ENCODE measurements at regions not wholly inside any gene's neighbourhood (a gene's known extent, or its start where the extent isn't known, plus 50 kb on each side); places are given as distances from the start of the nearest gene placed in this dataset.

DNA sequence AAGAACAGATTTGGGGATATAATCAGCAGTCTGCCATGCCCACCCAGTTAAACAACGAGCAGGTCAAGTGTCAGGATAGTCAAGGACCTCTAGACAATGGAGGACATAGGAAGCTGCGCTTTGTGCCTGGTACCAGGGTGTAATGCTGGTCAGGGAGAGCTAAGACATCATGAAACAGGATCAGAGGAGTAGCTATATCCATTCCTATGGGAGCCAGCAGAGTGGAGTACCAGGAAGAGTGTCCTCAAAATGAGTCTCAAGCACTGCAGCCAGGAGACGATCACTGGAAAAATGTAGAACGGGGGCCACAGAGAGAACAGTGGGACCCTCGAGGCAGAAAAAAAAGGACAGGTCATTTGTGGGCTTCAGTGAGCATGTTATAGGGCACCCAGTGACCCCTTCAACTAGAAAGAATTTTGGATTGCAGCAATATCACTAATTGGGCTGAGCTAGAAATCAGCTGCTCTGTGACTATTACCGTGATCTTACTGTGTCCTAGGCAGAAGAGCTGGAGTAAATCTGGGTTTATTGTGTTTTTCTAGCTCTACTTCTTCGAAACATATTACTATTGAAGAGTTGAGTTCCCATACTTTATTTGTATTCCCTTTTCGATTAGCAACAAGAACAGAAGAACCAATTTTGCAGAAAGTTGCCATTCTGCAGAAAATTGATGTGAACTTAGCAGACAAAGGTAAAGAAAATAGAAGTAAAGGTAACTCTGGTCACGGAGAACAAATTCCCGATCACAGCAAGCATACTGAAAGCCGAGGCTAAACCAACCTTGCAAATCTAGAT, 319.6 kb downstream of the AHR start:
- Histone ChIP-seq H3K4me3 (no peak overlapping the region), H3K27ac (no peak overlapping the region)

DNA sequence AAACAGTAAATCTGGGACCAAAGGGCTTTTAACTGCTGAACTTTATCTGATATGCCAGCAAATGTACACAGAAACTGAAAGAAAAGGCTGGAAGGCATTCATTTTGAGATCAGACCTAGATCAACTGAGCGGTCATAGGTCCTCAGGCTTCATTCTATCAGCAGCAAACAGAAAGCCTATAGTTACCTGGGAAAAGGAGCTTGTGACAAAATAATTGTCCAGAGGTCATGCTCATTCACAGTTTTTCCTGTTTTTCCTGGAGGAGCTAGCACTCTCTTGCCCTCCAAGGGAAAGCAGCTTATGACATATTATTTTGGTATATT, 320.2 kb downstream of the AHR start:
- Histone ChIP-seq H3K4me3 (no peak overlapping the region), H3K27ac (no peak overlapping the region)

DNA sequence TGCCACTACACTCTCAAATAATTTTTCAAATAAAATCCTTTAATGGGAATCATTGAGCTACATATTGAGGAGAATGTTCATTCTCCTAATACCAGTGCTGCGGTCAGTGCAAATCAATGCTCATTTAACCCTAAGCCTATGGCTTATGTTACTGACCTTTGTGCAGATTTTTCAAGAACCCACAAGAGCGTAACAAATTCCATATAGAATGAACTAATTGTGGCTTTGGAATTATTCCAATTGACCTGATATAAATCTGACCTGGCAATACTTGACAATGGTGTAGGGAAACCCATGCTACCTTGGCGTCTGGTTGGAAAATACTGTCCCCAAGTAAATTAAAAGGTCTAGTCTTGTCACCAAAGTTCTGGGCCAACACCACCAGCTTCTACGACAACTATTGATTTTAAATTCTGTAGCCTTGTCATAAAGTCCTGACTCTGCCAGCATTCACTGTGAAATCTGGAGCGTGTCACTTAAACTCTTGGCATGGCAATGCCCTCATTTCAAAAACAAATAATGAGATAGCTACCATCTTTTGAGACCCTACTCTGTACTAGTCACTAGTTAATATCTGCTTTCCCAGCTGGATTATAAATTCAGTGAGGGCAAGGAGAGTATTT, 320.9 kb downstream of the AHR start:
- Histone ChIP-seq H3K4me3 (no peak overlapping the region), H3K27ac (no peak overlapping the region)

DNA sequence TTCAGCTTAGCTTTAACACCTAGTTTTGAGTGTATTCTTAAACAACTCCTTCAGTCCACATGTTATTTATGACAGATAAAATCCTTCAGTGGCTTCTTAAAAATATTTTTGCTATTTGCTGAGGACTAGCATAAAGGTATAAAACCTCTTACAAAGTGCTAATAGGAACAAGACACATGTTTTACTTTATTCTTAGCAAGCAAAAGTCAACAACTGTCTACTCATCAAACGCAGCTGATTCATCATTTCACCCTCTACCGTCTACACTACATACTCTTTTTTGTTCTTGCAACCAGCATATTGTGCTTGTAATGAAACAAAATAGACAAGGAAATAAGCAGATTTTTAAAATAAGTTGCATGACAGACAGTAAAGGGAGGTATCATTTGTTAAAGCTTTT, 319.7 kb downstream of the SNX13 start:
- H3K4me3 ChIP-seq = no peak overlapping the region
- no peak overlapping the region for H3K27ac ChIP-seq

GRCh38 chr7:17622451-17622850, 317.8 kb downstream of the SNX13 start:
- H3K27ac ChIP-seq = no peak overlapping the region
- H3K4me3 ChIP-seq = no peak overlapping the region

DNA sequence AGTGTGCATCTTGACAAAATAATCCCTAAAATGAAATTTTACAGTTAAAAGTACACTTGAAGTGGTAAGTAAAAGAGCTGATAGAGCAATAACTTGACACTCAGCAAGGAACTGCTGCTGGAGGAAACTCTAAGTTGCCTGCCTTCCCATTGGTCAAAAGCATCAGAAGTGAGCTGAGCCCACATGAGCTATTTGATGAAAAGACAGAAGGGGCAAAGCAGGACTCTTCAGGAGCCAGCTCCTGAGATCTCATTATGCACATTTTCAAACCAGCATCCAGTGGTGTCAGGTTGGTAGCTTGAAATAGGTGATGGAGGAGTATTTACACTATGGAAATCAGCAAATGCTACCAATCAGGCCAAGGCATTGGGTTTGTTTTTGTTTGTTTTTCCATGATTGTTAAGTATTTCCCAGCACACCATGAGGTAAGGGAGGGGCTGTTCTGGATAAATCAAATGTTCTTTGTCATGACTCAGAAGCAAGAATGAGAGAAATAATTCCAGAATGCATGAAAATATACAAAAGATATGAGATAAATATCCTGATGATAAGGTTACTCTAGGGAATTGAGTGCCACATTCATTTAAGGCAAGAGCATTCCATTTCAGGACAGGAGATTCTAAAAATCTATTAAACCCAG, 316.6 kb downstream of the SNX13 start:
- H3K27ac ChIP-seq = peak overlapping the region in 1 of 21 experiments; percentile 2
- no peak overlapping the region for H3K4me3 ChIP-seq

GRCh38 chr7:17624379-17624778, 315.9 kb downstream of the SNX13 start:
- H3K27ac ChIP-seq = peak overlapping the region in 1 of 21 experiments; percentile 2
- no peak overlapping the region for H3K4me3 ChIP-seq

DNA sequence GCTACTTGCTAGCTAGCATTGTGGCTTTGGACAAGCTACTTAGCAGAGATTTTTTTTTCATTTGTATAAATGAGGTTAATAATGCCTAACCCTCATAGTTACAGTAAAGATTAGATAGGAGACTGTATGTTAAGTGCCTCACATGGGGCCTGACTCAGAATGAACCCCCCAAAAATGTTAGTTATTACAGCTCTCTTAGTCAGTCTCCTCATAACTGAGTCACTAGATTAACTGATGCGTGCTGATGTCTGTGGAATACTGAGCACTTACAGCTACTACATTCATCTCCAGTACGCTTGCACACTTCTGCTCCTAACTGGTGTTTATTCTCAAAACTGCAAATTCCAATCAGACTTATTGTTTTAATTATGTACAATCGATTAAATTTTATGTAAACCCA, 315.3 kb downstream of the SNX13 start:
- no peak overlapping the region for H3K4me3 ChIP-seq
- H3K27ac ChIP-seq = peak overlapping the region in 2 of 21 experiments; percentile 2 to 24

DNA sequence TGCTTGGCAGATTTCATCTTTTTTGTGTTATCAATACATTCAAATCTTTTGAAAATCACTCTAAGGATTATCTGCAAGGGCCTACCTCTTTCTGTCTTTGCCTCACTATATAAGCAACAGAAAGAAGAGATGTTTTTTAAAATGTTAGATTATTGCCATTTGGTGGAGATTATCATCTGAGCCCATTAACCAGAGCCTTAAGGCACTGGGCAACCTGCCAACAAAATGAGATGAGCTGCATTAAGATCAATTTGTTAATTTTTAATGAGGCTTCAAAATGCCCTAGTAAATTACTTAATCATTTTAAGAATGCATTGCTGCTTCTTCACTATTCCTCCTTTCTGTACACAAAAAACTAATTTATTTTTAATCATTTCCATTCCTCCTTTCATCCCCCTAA, 314.1 kb downstream of the SNX13 start:
- no peak overlapping the region for H3K4me3 ChIP-seq
- H3K27ac ChIP-seq = peak overlapping the region in 2 of 21 experiments; percentile 2 to 24

DNA sequence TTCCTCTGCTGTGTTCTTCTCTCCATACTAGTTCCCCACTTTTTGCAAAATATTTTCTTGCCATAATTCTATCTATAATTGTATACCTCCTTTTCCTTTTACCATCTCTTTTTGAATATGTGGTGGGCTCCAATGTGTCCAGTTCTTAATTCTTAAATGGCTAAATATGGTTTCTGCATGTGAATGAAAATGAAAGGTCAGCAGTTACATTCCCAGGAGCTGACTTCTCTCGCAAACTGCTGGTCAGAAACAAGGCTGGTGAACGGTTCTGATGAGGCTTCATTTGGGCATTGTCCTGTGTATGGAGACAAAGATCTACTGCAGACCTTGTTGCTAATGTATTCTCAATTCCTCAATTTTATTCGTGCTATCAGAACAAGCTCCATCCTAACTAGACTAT, 309.2 kb downstream of the SNX13 start:
- no peak overlapping the region for H3K4me3 ChIP-seq
- no peak overlapping the region for H3K27ac ChIP-seq

DNA sequence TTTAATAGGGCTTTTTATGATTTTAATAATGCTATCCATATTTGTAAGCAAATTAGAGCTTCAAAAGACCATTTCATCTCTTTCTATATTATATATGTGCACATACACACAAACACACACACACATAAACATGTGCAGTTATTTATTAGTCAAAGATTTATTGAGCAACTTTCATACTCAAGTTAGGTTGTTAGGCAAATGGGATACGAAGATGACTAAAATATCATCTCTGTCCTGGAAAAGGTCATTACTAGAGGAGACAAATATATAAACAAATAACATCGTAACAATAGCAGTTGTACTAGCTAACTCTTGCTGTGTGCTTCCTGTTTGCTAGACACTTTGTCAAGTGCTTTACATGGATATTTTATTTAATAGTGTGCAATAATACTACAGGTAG, 307.9 kb downstream of the SNX13 start:
- H3K27ac ChIP-seq = peak overlapping the region in 3 of 21 experiments; percentile 8 to 62 (median 10)
- no peak overlapping the region for H3K4me3 ChIP-seq

- peak overlapping the region in 8 of 21 experiments; percentile 5 to 62 (median 14) for H3K27ac ChIP-seq
- no peak overlapping the region for H3K4me3 ChIP-seq
These were observed 307.2 kb downstream of the SNX13 start for GRCh38 chr7:17633067-17633466.

DNA sequence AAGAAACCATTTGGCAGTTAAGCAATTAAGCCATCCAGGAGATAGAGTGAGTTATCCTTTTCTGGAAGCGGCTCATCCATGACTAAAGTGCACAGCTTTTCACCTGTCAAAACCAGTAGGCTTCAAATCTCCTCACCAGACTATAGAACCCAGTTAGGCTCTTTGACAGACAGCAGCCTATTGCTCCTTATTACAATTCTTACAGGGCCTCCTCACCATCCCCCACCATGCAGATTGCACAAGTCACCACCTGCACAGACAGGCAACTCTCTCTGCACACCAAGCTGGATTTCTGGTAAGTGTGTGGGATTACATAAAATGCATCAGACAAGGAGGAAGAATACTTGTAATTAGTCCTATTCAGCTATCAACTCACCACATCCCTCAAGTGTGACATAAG, 301.6 kb downstream of the SNX13 start:
- H3K4me3 ChIP-seq = no peak overlapping the region
- H3K27ac ChIP-seq = peak overlapping the region in 9 of 21 experiments; percentile 4 to 53 (median 30)

DNA sequence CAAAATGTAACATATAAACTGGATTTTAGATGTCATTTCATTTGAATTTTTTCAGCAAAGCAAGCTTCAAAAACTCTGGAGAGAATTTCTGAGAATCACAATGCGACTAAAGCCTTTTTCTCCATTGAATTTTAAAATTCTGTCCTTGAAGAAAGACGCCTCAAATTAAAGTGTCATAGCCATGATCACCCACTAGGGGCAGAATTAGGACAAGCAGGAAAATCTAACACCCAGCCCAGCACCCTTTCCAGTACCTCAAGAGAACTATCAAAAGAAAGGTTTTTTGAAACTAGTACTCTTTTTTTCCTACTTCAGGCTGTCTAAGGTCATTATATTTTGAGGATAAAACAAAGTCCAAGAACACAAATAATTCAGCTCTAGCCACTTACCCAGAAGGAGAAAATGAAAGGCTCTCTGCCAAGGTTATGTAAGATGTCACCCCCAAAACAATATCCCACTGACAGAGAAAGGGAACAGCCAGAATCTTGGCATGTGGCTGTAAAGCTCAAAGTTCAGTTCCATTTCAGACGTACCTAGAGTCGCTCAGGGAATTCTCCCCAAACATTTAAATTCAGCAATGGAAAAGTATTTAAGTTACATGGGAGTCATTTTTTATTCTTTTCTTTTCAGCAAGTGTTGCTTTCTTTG, 299.4 kb downstream of the SNX13 start:
- H3K4me3 ChIP-seq = no peak overlapping the region
- H3K27ac ChIP-seq = peak overlapping the region in 4 of 21 experiments; percentile 11 to 60 (median 32)

DNA sequence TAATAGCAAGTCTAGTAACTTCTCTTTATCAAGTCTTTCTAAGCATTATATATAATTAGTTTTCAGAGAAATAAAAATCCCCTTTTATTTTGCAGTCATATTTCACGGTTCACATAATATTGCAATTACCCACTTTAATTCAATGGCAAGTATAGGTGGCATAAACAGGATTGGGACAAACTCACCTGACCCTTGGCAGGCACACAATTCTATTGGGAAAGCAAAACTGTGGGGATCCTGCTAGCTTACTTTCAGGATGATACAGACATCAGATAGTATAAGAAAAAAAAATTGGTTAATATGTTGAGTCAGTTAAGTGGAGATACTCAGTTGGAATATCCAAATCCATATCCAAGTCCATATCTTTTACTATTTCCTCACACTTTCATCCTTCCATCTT, 294.8 kb downstream of the SNX13 start:
- Histone ChIP-seq H3K27ac (peak overlapping the region in 2 of 21 experiments; percentile 14 to 27), H3K4me3 (no peak overlapping the region)

DNA sequence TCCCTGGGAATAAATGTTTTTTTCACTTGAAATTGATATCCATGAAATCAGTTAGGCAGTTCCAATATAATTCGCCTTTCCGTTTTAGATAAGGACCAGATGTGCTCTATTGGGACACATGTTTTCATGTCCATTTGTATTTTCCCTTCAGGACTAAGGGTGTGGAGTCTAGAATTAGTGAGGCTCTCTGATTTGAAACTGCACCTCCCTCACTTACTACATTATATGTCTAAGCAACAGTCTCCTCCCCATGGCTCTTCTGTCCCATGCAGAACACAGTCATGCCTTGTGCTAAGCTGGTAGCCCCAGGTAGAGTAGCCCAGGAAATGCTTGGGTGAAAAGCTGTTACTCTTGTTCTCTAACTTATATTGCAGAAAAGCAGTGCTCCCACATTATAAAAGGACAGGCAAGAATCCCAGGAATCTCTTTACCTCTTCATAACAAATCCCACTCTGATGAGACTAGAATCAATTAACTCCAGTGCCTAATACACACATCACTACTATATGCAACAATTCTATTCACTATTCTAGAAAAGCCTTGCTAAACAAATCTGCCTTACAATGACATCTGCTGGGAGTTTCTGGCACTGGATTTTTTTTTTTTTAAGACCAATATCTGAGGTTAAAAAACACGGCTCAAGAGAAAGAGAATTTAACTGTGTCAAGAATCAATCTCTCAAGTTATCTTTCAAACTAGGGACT, 293.9 kb downstream of the SNX13 start:
- Histone ChIP-seq H3K4me3 (no peak overlapping the region), H3K27ac (peak overlapping the region in 3 of 21 experiments; percentile 13 to 39 (median 27))

DNA sequence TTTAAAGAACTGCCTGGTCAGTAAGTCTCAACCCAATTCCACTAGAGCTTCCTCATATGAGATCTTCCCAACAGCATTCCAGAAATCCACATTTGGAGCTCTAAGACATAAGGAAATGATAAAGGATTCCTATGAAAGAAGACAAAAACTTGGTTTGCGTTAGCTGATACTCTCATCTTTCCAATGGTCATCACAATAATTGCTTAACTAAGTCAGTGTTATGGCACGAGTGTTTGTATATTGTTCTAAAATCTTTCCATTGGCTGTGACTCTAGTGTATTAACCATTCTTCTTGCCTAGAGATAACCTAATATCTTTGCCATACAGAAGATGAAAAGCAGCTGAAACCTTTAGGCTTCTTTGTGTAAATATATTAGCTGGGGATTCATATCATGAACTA, 289.0 kb downstream of the SNX13 start:
- Histone ChIP-seq H3K4me3 (no peak overlapping the region), H3K27ac (peak overlapping the region in 19 of 21 experiments; percentile 12 to 84 (median 60))

DNA sequence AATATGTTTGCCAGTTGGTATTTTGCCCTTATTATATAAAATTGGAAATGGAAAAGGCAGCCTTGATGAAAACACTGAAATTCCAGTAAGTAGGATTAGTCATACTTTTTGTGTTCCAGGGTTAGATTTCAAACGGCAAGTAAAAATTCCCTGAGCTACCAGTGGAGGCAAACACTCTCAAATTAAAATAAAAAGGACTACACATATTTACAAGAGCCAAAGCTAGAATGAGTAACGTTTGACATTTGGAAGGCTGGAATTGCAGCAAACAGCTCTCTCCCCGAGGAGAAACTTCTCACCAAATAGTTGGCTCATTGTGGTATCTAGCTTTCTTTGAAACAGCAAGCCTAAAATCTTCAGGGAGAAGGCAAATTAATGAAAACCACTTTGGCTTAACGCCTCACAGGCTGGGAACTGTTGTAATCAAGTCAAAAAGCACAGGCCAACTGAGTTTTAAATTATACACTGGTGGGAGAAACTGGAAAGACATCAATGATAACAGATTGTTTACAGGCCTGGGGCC, 288.4 kb downstream of the SNX13 start:
- H3K4me3 ChIP-seq = no peak overlapping the region
- peak overlapping the region in 19 of 21 experiments; percentile 2 to 84 (median 61) for H3K27ac ChIP-seq

DNA sequence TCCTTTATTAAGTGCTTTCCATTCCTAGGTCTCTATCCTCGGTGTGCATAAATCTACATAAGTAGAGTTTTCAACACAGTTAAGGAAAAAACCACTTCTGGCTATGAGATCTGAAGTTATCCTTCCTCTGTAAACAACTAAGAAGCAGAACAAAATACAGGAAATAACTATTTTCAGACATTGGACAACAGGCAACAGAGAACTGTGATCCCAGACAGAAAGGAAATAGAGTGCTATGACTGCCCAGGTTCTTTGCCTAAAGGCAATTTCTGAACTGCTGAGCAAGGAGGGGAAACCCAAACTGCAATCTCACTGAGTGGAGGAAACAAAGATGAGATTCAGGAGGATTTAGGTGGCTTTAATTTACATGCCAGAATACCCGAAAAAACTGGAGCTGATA, 285.4 kb downstream of the SNX13 start:
- H3K27ac ChIP-seq = peak overlapping the region in 18 of 21 experiments; percentile 21 to 84 (median 52)
- H3K4me3 ChIP-seq = no peak overlapping the region

Measured in skin epidermis (tissue), 12 donors.